Kidney glomerular epithelial cell (primary cell): ENCODE measurements at regions not wholly inside any gene's neighbourhood (a gene's known extent, or its start where the extent isn't known, plus 50 kb on each side); places are given as distances from the start of the nearest gene placed in this dataset.

ENCODE experiments used
- DNase-seq: peaks from one replicate; lab custom pipeline; 2025; lab: John Stamatoyannopoulos, UW

DNA sequence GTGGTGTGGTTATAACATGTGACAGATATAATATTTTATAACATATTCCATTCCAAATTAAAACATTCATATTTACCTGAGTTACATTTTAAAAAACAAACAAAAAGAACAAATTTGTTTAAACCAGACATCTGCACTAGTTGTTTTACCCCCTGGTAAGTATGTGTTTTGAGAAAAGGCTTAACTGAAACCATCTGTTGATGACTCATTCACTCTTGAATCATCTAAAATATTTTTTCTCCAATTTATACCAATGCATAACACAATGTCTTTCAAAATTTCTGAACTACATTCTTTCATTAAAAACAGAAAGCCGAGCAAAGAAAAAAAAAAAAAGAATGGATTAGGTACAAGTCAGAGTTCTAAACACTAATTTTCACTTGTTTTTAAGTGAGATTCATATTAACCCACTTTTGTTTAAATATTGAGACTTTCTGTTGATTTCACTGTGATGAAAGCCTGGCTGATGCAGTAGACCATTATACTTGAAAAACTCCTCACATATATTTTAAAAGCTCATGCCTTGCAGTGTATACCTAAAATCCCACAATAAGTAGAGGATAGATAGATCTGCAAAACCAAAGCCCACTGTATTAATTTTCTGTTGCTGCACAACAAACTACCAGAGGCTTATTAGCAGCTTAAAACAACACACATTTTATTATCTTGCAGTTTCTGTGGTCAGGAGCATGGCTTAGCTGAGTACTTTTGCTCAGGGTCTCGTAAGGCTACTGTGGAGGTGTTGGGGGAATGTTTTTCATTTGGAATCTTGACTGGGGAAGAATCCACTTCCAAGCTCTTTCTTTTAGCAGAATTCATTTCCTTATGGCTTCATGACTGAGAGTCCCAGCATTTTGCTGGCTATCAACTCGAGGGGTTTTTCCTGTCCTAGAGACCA, 221.5 kb downstream of the PCDH18 start:
- DNase-seq: peak; percentile 23

- DNase-seq: no peak
Observed at GRCh38 chr4:137310166-137310565, 222.1 kb downstream of the PCDH18 start.

- no peak for DNase-seq
Observed at GRCh38 chr4:137309424-137309823, 222.9 kb downstream of the PCDH18 start.

- DNase-seq: no peak
Observed at GRCh38 chr4:137307806-137308205, 224.5 kb downstream of the PCDH18 start.

DNA sequence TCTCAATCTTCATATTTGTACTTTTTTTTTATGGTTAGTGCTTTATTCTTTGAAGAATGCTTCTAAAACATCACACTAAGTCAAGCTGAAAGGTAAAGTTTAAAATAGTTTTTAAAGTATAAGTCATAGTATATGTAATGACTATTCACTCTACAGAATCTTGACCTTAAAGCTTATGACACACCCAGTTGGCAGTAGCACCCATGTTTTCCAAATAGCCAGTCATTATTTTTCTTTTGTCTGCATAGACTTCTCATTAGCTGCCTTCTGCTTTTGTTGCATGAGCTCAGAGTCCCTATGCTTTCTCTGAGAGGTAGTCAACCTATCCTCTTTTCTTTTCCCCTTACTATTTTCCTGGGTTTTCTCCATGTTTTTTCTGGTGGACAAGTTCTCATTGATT, 231.5 kb downstream of the PCDH18 start:
- DNase-seq: no peak

- DNase-seq: no peak
Observed at GRCh38 chr4:137299281-137299680, 233.0 kb downstream of the PCDH18 start.

- no peak for DNase-seq
Observed at GRCh38 chr4:137293281-137293680, 239.0 kb downstream of the PCDH18 start.

- DNase-seq: no peak
Observed at GRCh38 chr4:137283737-137284136, 248.6 kb downstream of the PCDH18 start.

DNA sequence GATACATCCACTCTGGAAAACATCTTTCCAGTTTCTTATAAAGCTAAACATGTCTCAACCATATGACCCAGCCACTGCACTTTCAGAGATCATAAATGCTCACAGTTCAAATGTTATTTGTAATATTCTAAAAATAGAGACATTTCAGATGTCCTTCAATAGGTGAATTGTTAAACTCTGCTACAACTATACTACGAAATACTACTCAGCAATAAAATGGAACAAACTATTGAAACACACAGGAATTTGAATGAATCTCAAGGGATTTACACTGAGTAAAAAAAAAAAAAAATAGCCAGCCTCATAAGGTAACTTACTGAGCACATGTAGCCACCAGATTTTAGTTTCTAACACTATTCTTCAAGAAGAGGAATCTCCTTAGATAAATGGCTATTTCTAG, 253.9 kb downstream of the PCDH18 start:
- no peak for DNase-seq

GRCh38 chr4:137274404-137274803, 257.9 kb downstream of the PCDH18 start:
- no peak for DNase-seq

DNA sequence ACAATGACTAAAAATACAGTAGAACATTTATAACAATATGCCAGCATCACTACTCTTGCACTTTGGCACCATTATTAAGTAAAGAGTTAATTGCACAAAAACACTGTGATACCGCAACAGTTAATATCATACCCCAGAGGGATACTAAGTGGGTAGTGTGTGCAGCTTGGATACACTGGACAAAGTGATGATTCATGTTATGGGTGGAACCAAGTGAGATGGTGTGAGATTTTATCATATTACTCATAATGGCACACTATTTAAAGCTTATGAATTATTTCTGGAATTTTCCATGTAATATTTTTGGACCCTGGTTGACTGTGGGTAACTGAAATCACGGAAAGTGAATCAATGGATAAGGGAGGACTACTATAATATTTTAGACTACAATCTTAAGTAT, 265.3 kb downstream of the PCDH18 start:
- DNase-seq: no peak

- no peak for DNase-seq
Observed at GRCh38 chr4:137266511-137266910, 265.8 kb downstream of the PCDH18 start.

DNA sequence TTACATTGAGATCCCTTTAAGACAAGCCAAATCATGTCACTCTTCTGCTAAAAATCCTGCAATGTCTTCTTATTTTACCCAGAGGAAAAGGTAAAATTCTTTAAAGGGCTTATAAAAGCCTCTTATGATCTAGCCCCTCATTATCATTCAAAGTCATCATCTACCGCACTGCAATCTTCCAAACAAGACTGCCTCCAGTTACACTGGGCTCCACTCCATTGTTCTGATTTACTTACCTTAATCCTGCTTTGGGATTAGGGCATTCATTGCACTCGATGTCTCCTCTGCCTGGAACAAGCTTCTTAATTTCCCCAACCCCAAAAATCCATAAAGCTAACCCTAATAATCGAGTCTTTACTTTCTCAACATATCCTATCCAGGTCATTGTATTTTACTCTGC, 269.1 kb downstream of the PCDH18 start:
- DNase-seq: no peak

GRCh38 chr4:137253949-137254348, 278.3 kb downstream of the PCDH18 start:
- no peak for DNase-seq

DNA sequence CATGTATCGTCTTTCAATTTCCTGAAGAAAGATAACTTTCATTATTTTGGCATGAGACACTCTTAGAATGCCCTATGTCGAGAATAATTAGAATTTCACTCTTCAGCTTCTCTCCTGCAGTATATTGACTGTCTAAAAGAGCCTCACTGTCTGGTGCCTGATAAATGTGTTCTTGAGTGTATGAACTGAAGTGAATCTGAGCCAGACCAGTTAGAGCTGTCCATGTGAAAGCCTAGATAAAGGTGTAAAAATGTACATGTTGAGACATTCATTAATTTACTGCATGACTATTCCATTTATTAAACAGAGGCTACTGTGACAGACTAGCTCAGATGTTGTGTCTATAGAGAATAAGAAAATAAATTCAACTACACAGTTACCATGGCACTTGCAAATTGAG, 283.2 kb downstream of the PCDH18 start:
- no peak for DNase-seq

GRCh38 chr4:137238456-137239162, 293.7 kb downstream of the PCDH18 start:
- no peak for DNase-seq

- DNase-seq: peak; percentile 15
Observed at GRCh38 chr4:137226900-137227299, 305.4 kb downstream of the PCDH18 start.

DNA sequence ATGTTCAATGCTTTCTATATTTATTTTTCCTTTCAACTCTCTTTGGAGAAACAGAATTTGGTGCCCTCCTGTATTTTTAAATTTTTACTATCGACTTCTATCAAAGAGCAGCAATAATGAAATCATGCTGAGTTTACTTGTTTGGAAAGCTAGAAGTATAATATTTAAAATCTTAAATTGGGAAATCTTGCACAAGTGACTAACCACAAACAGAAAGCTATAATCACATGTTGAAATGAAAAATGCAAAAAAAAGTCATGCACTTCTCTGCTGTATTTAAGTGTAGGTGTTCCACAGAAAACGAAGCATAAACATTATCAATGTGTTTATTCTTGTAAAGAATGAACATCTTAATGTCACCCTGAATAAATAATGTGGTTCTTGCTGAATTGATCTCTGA, 306.1 kb downstream of the PCDH18 start:
- DNase-seq: no peak

DNA sequence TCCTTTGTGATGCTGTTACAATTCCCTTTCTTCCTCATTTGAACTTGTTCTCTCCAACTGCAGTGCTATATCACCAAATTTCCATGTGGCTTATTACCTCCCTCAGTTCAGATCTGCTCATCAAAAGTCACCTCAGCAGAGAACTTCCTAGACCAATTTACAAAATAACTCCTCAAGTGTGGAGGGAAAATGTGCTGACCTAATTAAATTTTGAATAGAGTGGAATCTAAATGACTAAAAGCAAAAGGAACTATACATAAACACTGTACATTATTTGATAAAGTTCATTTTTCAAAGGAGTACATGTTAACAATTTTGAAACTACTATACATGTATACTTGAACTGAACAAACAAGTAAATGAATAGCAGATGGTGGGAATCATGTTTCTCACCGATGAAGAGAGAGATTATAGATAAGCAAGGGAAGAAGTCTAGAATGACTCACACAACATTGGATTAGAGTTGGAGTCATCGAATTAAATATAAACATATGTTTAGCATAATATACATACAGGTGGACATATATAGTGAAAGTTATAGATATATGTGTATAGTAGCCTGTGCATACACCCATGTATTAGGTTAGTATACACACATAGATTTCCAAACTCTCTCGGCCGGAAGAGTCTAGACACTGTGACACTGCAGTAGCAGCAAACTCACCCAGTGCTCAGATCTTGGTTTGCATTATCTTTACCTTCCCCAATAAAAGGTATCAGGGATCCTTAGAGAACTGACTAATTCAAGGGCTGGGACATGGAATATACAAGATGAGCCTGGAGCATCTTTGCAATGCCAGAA, 318.7 kb downstream of the PCDH18 start:
- no peak for DNase-seq

DNA sequence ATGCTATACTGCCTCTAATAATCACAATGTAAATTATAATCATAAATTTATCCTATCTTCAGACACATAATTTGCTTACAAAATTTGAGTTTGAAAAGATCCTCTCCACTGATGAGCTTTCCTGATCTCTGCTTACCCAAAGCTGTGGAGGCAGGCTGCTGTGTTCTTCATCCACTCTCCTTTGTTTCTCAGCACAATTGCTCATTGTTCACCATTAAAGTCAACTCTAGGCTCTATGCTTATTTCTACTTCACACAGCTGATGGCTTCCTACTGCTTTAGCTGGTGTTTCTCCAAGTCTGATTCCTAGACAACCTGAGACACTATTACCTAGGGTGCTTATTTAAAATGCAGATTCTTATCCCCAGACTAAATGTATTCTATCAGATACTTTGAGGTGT, 319.7 kb downstream of the PCDH18 start:
- no peak for DNase-seq

DNA sequence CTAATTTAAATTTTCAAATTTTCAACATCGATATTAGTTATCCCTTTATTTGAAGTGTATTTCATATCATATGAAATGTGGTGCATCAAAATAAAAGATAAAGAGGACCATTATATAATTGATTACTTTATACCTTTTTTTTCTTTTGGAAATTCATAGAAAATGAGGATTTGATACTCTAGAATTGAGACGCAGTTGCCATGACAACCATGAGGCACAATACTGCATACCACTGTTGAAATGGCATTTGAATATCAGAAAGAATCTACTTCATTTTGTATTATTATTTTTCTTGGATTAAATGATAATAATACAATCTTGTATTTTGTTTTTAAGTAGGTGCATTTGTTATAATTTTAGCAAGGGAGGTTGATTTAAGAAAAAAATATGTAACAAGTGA, 323.1 kb downstream of the PCDH18 start:
- no peak for DNase-seq

DNA sequence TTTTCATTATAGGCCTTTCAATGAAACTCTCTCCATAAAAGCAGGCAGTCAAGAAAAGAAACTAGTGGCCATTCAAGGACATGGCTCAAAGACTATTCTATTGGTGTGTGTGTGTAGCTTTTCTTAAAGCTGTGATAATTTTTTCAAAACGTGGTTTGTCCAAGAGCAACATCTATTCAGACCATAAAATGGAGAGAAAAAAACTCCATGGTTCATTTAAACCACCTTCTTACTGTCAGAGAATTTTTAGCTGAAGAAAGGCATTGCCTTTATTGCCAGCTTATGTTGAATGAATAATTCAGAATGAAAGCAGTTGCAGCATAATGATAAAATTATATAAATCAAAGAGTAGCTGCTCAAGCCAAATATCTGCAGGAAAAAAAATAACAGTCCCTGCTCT, 325.5 kb downstream of the PCDH18 start:
- DNase-seq: no peak

DNA sequence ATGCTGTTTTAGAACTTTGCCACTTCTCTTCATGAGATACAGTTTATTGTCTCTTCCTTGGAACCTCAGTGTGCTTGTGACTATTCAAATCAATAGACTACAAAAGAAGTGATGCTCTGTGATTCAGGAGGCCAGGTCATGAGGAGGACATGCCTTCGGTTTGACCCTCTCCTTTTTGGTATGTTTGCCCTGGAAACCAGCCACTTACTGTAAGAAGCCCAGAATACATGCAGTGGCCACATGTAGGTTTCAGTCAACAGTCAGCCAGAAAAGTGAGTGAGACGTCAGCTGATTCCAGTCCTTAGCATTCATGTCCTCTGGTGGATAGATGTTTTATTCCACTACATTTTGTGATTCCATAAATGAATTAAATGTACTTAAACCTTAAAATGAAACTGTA, 328.7 kb downstream of the PCDH18 start:
- no peak for DNase-seq
